Endometrial microvascular endothelial cells (primary cell): ENCODE measurements at regions not wholly inside any gene's neighbourhood (a gene's known extent, or its start where the extent isn't known, plus 50 kb on each side); places are given as distances from the start of the nearest gene placed in this dataset.

ENCODE experiments used
- in situ Hi-C: cut with HindIII; loops from 2 replicates; pipeline ENCODE4 v1.10.0; 2017; ENCODE audit warnings: low sequenced_read_pairs, low pct_unique_long_range_greater_than_20kb; ENCODE audit errors: inconsistent ontology term

GRCh38 chr9:80382211-80382891 lies 810.6 kb downstream of the TLE4 start:
- in situ Hi-C loops = no loop called here

GRCh38 chr9:80380301-80380700 lies 808.5 kb downstream of the TLE4 start:
- in situ Hi-C loops = no loop called here

- in situ Hi-C loops = no loop called here
Measured at GRCh38 chr9:80378669-80379293, 807.0 kb downstream of the TLE4 start.

GRCh38 chr9:80376180-80376579 lies 804.4 kb downstream of the TLE4 start:
- in situ Hi-C loops = no loop called here

GRCh38 chr9:80375477-80375876 lies 803.7 kb downstream of the TLE4 start:
- in situ Hi-C loops = no loop called here

- in situ Hi-C loops = no loop called here
Measured at GRCh38 chr9:80369641-80370040, 797.9 kb downstream of the TLE4 start.

- in situ Hi-C loops = no loop called here
Measured at GRCh38 chr9:80366626-80367025, 794.9 kb downstream of the TLE4 start.

- in situ Hi-C loops = no loop called here
Measured at GRCh38 chr9:80359941-80360881, 788.4 kb downstream of the TLE4 start.

- in situ Hi-C loops = no loop called here
Measured at GRCh38 chr9:80359291-80359690, 787.5 kb downstream of the TLE4 start.

GRCh38 chr9:80352967-80353366 lies 781.2 kb downstream of the TLE4 start:
- in situ Hi-C loops = no loop called here

- in situ Hi-C loops = no loop called here
Measured at GRCh38 chr9:80351612-80352011, 779.8 kb downstream of the TLE4 start.

GRCh38 chr9:80326105-80326504 lies 754.3 kb downstream of the TLE4 start:
- in situ Hi-C loops = no loop called here

- in situ Hi-C loops = no loop called here
Measured at GRCh38 chr9:80320916-80321315, 749.2 kb downstream of the TLE4 start.

GRCh38 chr9:80320480-80320879 lies 748.7 kb downstream of the TLE4 start:
- in situ Hi-C loops = no loop called here

- in situ Hi-C loops = no loop called here
Measured at GRCh38 chr9:80305136-80305535, 733.4 kb downstream of the TLE4 start.

- in situ Hi-C loops = no loop called here
Measured at GRCh38 chr9:80294955-80295354, 723.2 kb downstream of the TLE4 start.

- in situ Hi-C loops = no loop called here
Measured at GRCh38 chr9:80294318-80294717, 722.6 kb downstream of the TLE4 start.

- in situ Hi-C loops = no loop called here
Measured at GRCh38 chr9:80292231-80292630, 720.5 kb downstream of the TLE4 start.

- in situ Hi-C loops = no loop called here
Measured at GRCh38 chr9:80285326-80285725, 713.6 kb downstream of the TLE4 start.

- in situ Hi-C loops = no loop called here
Measured at GRCh38 chr9:80282766-80283165, 711.0 kb downstream of the TLE4 start.
